Smooth muscle cell (in vitro differentiated cells): ENCODE measurements at regions not wholly inside any gene's neighbourhood (a gene's known extent, or its start where the extent isn't known, plus 50 kb on each side); places are given as distances from the start of the nearest gene placed in this dataset.

Experiments
- DNase-seq: peaks from one replicate; lab custom pipeline; 2025; ENCODE audit not compliant: unreplicated experiment; lab: John Stamatoyannopoulos, UW
- H2AFZ ChIP-seq: fragments of 200-600 bp; sonication (generic); 2 replicates; pipeline ENCODE4 v1.6.0; 2016; ENCODE audit warnings: antibody characterized with exemption, low read depth, mild to moderate bottlenecking
- H3F3A ChIP-seq: fragments of 200-600 bp; sonication (generic); 2 replicates; pipeline ENCODE4 v1.6.0; 2017; ENCODE audit warnings: antibody characterized with exemption, low read depth
- H3K27ac ChIP-seq: fragments of 200-600 bp; sonication (generic); 2 replicates; pipeline ENCODE4 v1.5.1; 2016; ENCODE audit warnings: low read depth, mild to moderate bottlenecking
- H3K27me3 ChIP-seq: fragments of 200-600 bp; sonication (generic); 2 replicates; pipeline ENCODE4 v1.6.1; 2016; ENCODE audit warnings: low read depth, mild to moderate bottlenecking
- H3K36me3 ChIP-seq: fragments of 200-600 bp; sonication (generic); 2 replicates; pipeline ENCODE4 v1.5.1; 2016; ENCODE audit warnings: low read depth
- H3K4me1 ChIP-seq: fragments of 200-600 bp; sonication (generic); 2 replicates; pipeline ENCODE4 v1.5.1; 2016; ENCODE audit warnings: low read depth
- H3K4me2 ChIP-seq: fragments of 200-600 bp; sonication (generic); 2 replicates; pipeline ENCODE4 v1.6.0; 2016; ENCODE audit warnings: mild to moderate bottlenecking
- H3K4me3 ChIP-seq: fragments of 200-600 bp; sonication (generic); 2 replicates; pipeline ENCODE4 v1.5.1; 2016; ENCODE audit warnings: mild to moderate bottlenecking
- H3K79me2 ChIP-seq: fragments of 200-600 bp; sonication (generic); 2 replicates; pipeline ENCODE4 v1.6.0; 2016; ENCODE audit warnings: low read depth, mild to moderate bottlenecking
- H3K9ac ChIP-seq: fragments of 200-600 bp; sonication (generic); 2 replicates; pipeline ENCODE4 v1.6.0; 2016; ENCODE audit warnings: low read depth
- H3K9me3 ChIP-seq: fragments of 200-600 bp; sonication (generic); replicated peaks from 2 replicates; pipeline ENCODE4 v1.5.1; 2016; ENCODE audit warnings: low read depth
- H4K20me1 ChIP-seq: fragments of 200-600 bp; sonication (generic); 2 replicates; pipeline ENCODE4 v1.6.0; 2016; ENCODE audit warnings: low read depth
- CTCF ChIP-seq: fragments of 200-600 bp; sonication (generic); IDR thresholded peaks from 2 replicates; pipeline ENCODE4 v1.5.1; 2017; ENCODE audit warnings: borderline replicate concordance, mild to moderate bottlenecking, antibody characterized with exemption; ENCODE audit not compliant: insufficient read depth, poor library complexity, severe bottlenecking
- WGBS: methylation state at CpG from one replicate; pipeline ENCODE4 v1.1.7; 2016; ENCODE audit warnings: low lambda C conversion rate; 5-methylcytosine and 5-hydroxymethylcytosine counted together

- Histone ChIP-seq H3K4me2 (no peak overlapping the region), H3K27ac (no peak overlapping the region), H4K20me1 (no peaks in the 10 kb centered on the region), H3F3A (peaks cover 14% of the 10 kb centered on the region), H3K9ac (no peak overlapping the region), H3K9me3 (no peaks in the 10 kb centered on the region), H3K4me3 (no peak overlapping the region), H3K79me2 (no peaks in the 10 kb centered on the region), H2AFZ (no peak overlapping the region), H3K36me3 (no peaks in the 10 kb centered on the region), H3K27me3 (no peaks in the 10 kb centered on the region), H3K4me1 (peaks cover 11% of the 10 kb centered on the region)
- DNase-seq = no peak
- no peak for TF ChIP-seq CTCF
- 93% methylated on average over 3 of the region's 3 CpGs for WGBS
These were observed 441.4 kb upstream of the ZMIZ1 start for GRCh38 chr10:78627254-78627795.

GRCh38 chr10:78628976-78629375, 439.8 kb upstream of the ZMIZ1 start:
- Histone ChIP-seq H4K20me1 (no peaks in the 10 kb centered on the region), H3K27ac (no peak overlapping the region), H2AFZ (no peak overlapping the region), H3K9ac (no peak overlapping the region), H3K4me1 (peaks cover 11% of the 10 kb centered on the region), H3K4me3 (no peak overlapping the region), H3K36me3 (no peaks in the 10 kb centered on the region), H3K4me2 (no peak overlapping the region), H3F3A (peaks cover 13% of the 10 kb centered on the region), H3K79me2 (no peaks in the 10 kb centered on the region), H3K9me3 (no peaks in the 10 kb centered on the region), H3K27me3 (no peaks in the 10 kb centered on the region)
- TF ChIP-seq CTCF = no peak
- DNase-seq = no peak
- 89% methylated on average over 8 of the region's 8 CpGs for WGBS

- H2AFZ ChIP-seq = no peak overlapping the region
- TF ChIP-seq CTCF = no peak
- H3K79me2 ChIP-seq = no peaks in the 10 kb centered on the region
- no peaks in the 10 kb centered on the region for H3K9me3 ChIP-seq
- peaks cover 6% of the 10 kb centered on the region for H3F3A ChIP-seq
- no peak overlapping the region for H3K4me2 ChIP-seq
- H3K27me3 ChIP-seq = no peaks in the 10 kb centered on the region
- H3K4me1 ChIP-seq = peaks cover 17% of the 10 kb centered on the region
- no peak overlapping the region for H3K9ac ChIP-seq
- no peaks in the 10 kb centered on the region for H3K36me3 ChIP-seq
- no peak overlapping the region for H3K27ac ChIP-seq
- WGBS = 92% methylated on average over 11 of the region's 11 CpGs
- DNase-seq = no peak
- no peaks in the 10 kb centered on the region for H4K20me1 ChIP-seq
- no peak overlapping the region for H3K4me3 ChIP-seq
These were observed 439.0 kb upstream of the ZMIZ1 start for GRCh38 chr10:78629773-78630172.
